Kidney glomerular epithelial cell (primary cell): ENCODE measurements at regions not wholly inside any gene's neighbourhood (a gene's known extent, or its start where the extent isn't known, plus 50 kb on each side); places are given as distances from the start of the nearest gene placed in this dataset.
"Not testable (repeated sequence)": the region's sequence is repeated elsewhere in the genome, so short reads cannot be mapped to it uniquely, and the experiment has no call there.

Experiments
- DNase-seq: peaks from one replicate; lab custom pipeline; 2025; lab: John Stamatoyannopoulos, UW

- DNase-seq: no peak
Observed at GRCh38 chr3:127417709-127418559, 130.1 kb upstream of the PRR20G start.

GRCh38 chr3:127413871-127414270, 126.0 kb upstream of the PRR20G start:
- no peak for DNase-seq

- no peak for DNase-seq
Observed at GRCh38 chr3:127413318-127413673, 125.5 kb upstream of the PRR20G start.

- no peak for DNase-seq
Observed at GRCh38 chr3:127412578-127413317, 124.9 kb upstream of the PRR20G start.

- not testable (repeated sequence) for DNase-seq
Observed at GRCh38 chr3:127411875-127412274, 124.0 kb upstream of the PRR20G start.

GRCh38 chr3:127411083-127411727, 123.4 kb upstream of the PRR20G start:
- DNase-seq: no peak

GRCh38 chr3:127410678-127411077, 122.8 kb upstream of the PRR20G start:
- no peak for DNase-seq

- no peak for DNase-seq
Observed at GRCh38 chr3:127410137-127410488, 122.3 kb upstream of the PRR20G start.

- no peak for DNase-seq
Observed at GRCh38 chr3:127409421-127410136, 121.7 kb upstream of the PRR20G start.

GRCh38 chr3:127408684-127409420, 121.0 kb upstream of the PRR20G start:
- no peak for DNase-seq

GRCh38 chr3:127408022-127408683, 120.3 kb upstream of the PRR20G start:
- no peak for DNase-seq

- DNase-seq: no peak
Observed at GRCh38 chr3:127407026-127407939, 119.4 kb upstream of the PRR20G start.

GRCh38 chr3:127406309-127407025, 118.6 kb upstream of the PRR20G start:
- DNase-seq: no peak

- DNase-seq: no peak
Observed at GRCh38 chr3:127405791-127406190, 117.9 kb upstream of the PRR20G start.

- DNase-seq: no peak
Observed at GRCh38 chr3:127405010-127405598, 117.3 kb upstream of the PRR20G start.

GRCh38 chr3:127404221-127405009, 116.6 kb upstream of the PRR20G start:
- DNase-seq: no peak

GRCh38 chr3:127403795-127404194, 115.9 kb upstream of the PRR20G start:
- DNase-seq: no peak

- no peak for DNase-seq
Observed at GRCh38 chr3:127399154-127399553, 111.3 kb upstream of the PRR20G start.
